GM10248 (cell line): ENCODE measurements at regions not wholly inside any gene's neighbourhood (a gene's known extent, or its start where the extent isn't known, plus 50 kb on each side); places are given as distances from the start of the nearest gene placed in this dataset.
"Not testable (repeated sequence)": the region's sequence is repeated elsewhere in the genome, so short reads cannot be mapped to it uniquely, and the experiment has no call there.

Experiments used
- CTCF ChIA-PET: fragments of 300-600 bp; sonication (Branson Sonifier 250); formaldehyde crosslinking; extraction: SDS; loops from one replicate; lab custom pipeline; 2021; ENCODE audit warnings: antibody characterized with exemption; lab: Yijun Ruan, JAX
- POLR2A ChIA-PET: fragments of 350-650 bp; sonication (Branson Sonifier 250); formaldehyde crosslinking; extraction: SDS; loops from one replicate; lab custom pipeline; 2020; ENCODE audit warnings: antibody characterized with exemption; lab: Yijun Ruan, JAX
- DNase-seq: peaks from one replicate; pipeline ENCODE4 v3.0.0; 2012; ENCODE audit errors: extremely low spot score
- CTCF ChIP-seq: IDR thresholded peaks from 2 replicates; pipeline ENCODE4 v1.5.1; 2012; ENCODE audit warnings: mild to moderate bottlenecking, low read depth; ENCODE audit errors: extremely low read depth, missing control alignments, control extremely low read depth

- no peak for DNase-seq
- ChIA-PET CTCF (no interaction called here), POLR2A (no interaction called here)
- no peak for TF ChIP-seq CTCF
Measured at GRCh38 chr2:182605166-182605565, 110.9 kb upstream of the DNAJC10 start.

GRCh38 chr2:182606728-182607681 lies 109.1 kb upstream of the DNAJC10 start:
- DNase-seq = no peak
- ChIA-PET POLR2A (no interaction called here), CTCF (interaction anchor here (0.7 to 1.5 kb wide), 2 partner anchors 11 to 25 kb away, joined by 3 read pairs; no protein-coding TSS in a partner anchor)
- no peak for TF ChIP-seq CTCF

GRCh38 chr2:182608181-182608845 lies 107.7 kb upstream of the DNAJC10 start:
- POLR2A ChIA-PET = no interaction called here
- CTCF ChIA-PET = interaction anchor here (0.9 kb wide), 1 partner anchor 26 kb away, joined by 4 read pairs; no protein-coding TSS in a partner anchor
- TF ChIP-seq CTCF = no peak
- no peak for DNase-seq

GRCh38 chr2:182609005-182609404 lies 107.1 kb upstream of the DNAJC10 start:
- POLR2A ChIA-PET, DNase-seq: not testable (repeated sequence)
- CTCF ChIA-PET = interaction anchor here (0.9 kb wide), 1 partner anchor 27 kb away, joined by 4 read pairs; no protein-coding TSS in a partner anchor

- CTCF ChIA-PET = interaction anchor here (1.9 kb wide), 1 partner anchor 11 kb away, joined by 9 read pairs; no protein-coding TSS in a partner anchor
Measured at GRCh38 chr2:182610231-182610630, 105.8 kb upstream of the DNAJC10 start.

GRCh38 chr2:182611009-182611408 lies 105.0 kb upstream of the DNAJC10 start:
- POLR2A ChIA-PET = no interaction called here
- TF ChIP-seq CTCF = no peak
- DNase-seq = no peak
- CTCF ChIA-PET = interaction anchor here (1.2 to 1.9 kb wide), 2 partner anchors 12 to 371 kb away, joined by 3 to 9 read pairs; no protein-coding TSS in a partner anchor

More at GRCh38 chr2:182610231-182610630, 105.8 kb upstream of the DNAJC10 start:
- POLR2A ChIA-PET = no interaction called here
- no peak for TF ChIP-seq CTCF
- no peak for DNase-seq

- TF ChIP-seq CTCF = no peak
- no peak for DNase-seq
- CTCF ChIA-PET = no interaction called here
- POLR2A ChIA-PET = no interaction called here
Measured at GRCh38 chr2:182615036-182615435, 101.0 kb upstream of the DNAJC10 start.
